ENCODE measurements at regions not wholly inside any gene's neighbourhood (a gene's known extent, or its start where the extent isn't known, plus 50 kb on each side); places are given as distances from the start of the nearest gene placed in this dataset.

GRCh38 chr5:67338421-67338820, 141.8 kb upstream of the CD180 start:
- intact Hi-C loops (cut with DNase I) = no loop called here
- no peak for DNase-seq

DNA sequence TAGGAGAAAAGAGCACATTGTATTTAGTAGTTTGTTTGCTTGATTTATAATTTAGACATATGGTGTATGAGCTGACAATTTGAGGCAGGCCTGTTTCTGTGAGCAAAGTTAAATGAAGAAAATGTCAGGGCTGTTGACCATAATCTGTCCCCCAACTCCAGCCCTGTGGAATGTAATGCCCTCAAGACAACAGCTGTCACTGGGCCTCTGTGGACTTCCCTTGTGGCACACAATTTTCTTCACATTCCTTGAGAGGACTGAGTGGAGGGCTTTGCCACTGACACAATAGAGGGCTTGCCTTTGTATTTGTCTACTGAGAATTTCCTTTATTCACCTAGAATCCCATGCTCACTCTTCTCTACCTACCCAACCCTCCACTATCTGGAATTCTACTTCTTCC, 141.2 kb upstream of the CD180 start:
- DNase-seq = no peak
- intact Hi-C loops (cut with DNase I) = no loop called here

GRCh38 chr5:67335426-67335825, 138.8 kb upstream of the CD180 start:
- intact Hi-C loops (cut with DNase I) = no loop called here

DNA sequence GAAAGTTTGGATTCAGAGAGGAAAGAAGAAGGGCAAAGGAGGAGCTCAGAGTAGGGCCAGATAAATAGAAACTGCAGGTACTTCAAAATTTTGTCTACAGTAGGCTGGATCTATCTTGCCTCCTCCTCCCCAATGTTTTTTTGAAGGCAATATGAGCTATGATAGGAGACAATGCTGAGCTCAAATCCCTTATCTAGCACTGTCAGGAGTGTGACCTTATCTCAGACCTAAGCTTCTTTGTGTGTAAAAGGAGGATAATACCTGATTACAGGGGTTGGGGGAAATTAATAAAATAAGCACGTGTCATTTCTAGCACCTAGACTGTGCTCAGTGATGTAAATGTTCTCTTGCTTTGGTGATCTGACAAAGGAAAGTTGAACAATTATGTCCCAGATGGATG, 137.8 kb upstream of the CD180 start:
- no peak for DNase-seq
- intact Hi-C loops (cut with DNase I) = no loop called here

More at GRCh38 chr5:67335426-67335825, 138.8 kb upstream of the CD180 start:
- no peak for DNase-seq

- intact Hi-C loops (cut with DNase I) = no loop called here
Observed at GRCh38 chr5:67333171-67333570, 136.6 kb upstream of the CD180 start.

GRCh38 chr5:67331296-67331925, 134.8 kb upstream of the CD180 start:
- intact Hi-C loops (cut with DNase I) = no loop called here
- no peak for DNase-seq

More at GRCh38 chr5:67333171-67333570, 136.6 kb upstream of the CD180 start:
- DNase-seq = no peak

GRCh38 chr5:67319935-67320725, 123.5 kb upstream of the CD180 start:
- DNase-seq = no peak
- intact Hi-C loops (cut with DNase I) = loop anchor here (10.0 kb wide), 1 partner anchor 55 kb away; no protein-coding TSS in a partner anchor

DNA sequence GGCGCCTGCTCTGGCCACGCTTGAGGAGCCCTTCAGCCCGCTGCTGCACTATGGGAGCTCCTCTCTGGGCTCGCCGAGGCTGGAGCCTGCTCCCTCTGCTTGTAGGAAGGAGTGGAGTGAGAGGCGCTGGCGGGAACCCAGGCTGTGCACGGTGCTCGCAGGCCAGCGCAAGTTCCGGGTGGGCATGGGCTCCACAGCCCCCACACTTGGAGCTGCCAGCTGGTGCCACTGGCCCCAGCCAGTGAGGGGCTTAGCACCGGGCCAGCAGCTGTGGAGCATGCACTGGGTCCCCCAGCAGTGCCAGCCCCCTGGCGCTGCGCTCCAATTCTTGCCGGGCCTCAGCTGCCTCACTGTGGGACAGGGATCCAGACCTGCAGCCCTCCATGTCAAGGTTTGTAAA, 122.1 kb upstream of the CD180 start:
- intact Hi-C loops (cut with DNase I) = loop anchor here (10.0 kb wide), 1 partner anchor 54 kb away; no protein-coding TSS in a partner anchor
- no peak for DNase-seq

GRCh38 chr5:67317603-67318002, 121.0 kb upstream of the CD180 start:
- DNase-seq = no peak
- intact Hi-C loops (cut with DNase I) = loop anchor here (10.0 kb wide), 1 partner anchor 53 kb away; no protein-coding TSS in a partner anchor

GRCh38 chr5:67316695-67317094, 120.1 kb upstream of the CD180 start:
- intact Hi-C loops (cut with DNase I) = loop anchor here (10.0 kb wide), 1 partner anchor 52 kb away; no protein-coding TSS in a partner anchor
- DNase-seq = no peak

- DNase-seq = peak; percentile 49 to 96 (median 86)
- intact Hi-C loops (cut with DNase I) = loop anchor here (10.0 kb wide), 1 partner anchor 51 kb away; no protein-coding TSS in a partner anchor
Observed at GRCh38 chr5:67315082-67315989, 118.7 kb upstream of the CD180 start.

- DNase-seq = no peak
- intact Hi-C loops (cut with DNase I) = loop anchor here (10.0 kb wide), 1 partner anchor 47 kb away; no protein-coding TSS in a partner anchor
Observed at GRCh38 chr5:67311701-67312100, 115.1 kb upstream of the CD180 start.

GRCh38 chr5:67311208-67311607, 114.6 kb upstream of the CD180 start:
- no peak for DNase-seq
- intact Hi-C loops (cut with DNase I) = loop anchor here (10.0 kb wide), 1 partner anchor 46 kb away; no protein-coding TSS in a partner anchor

DNA sequence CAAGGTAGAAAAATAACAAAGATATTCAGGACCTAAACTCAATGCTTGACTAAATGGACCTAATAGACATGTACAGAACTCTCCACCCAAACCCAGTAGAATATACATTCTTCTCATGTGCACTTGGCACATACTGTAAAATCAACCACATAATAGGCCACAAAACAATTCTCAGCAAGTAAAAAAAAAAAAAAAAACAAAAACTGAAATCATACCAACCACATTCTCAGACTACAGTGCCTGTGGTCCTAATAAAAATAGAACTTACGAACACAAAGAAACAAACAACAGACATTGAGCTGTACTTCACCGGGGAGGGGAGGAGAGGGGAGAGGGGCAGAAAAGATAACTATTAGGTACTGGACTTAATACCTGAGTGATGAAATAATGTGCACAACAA, 114.1 kb upstream of the CD180 start:
- DNase-seq = no peak
- intact Hi-C loops (cut with DNase I) = loop anchor here (10.0 kb wide), 1 partner anchor 46 kb away; no protein-coding TSS in a partner anchor

DNA sequence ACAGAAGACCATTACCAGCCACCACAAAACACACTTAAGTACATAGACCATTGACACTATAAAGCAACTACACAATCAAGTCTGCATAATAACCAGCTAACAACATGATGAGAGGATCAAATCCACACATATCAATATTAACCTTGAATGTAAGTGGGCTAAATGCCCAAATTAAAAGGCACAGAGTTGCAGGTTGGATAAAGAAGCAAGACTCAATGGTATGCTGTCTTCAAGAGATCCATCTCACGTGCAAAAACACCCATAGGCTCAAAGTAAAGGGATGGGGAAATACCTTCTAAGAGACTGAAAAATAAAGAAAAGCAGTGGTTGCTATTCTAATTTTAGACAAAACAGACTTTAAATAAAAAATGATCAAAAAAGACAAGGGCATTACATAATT, 113.6 kb upstream of the CD180 start:
- intact Hi-C loops (cut with DNase I) = loop anchor here (10.0 kb wide), 1 partner anchor 45 kb away; no protein-coding TSS in a partner anchor

DNA sequence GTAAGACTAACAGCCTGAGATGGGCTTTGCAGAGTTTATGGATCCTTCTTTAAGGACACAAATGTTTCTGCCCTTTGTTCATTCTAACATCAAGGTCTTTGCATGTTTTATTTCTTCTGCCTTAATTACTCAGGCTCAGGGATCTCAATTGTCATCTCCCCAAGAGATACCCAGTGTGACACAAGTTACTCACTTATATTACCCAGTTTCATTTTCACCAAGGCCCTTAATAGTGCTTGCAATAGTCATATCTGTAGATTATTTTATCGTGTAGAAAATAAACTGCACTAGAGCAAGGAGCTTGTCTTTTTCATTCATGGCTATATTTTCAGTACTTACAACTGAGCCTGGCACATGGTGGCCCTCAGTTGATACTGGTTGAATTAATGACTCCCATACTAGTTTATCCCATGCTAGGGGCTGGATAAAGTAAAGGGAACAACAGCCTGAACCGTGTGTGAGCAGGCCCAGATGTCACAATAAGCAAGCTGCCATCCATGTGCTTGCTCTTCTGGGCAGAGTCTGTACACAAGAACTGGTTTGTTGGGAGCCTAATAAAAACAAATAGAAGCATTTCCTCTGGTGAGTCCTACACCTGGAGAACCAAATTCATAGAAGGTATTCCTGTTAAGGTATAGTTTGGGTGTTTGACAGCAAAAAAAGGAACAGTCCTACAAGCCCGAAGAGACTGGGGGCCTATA, 112.5 kb upstream of the CD180 start:
- DNase-seq = no peak
- intact Hi-C loops (cut with DNase I) = no loop called here

More for the DNA sequence above, 113.6 kb upstream of the CD180 start:
- DNase-seq = no peak

- intact Hi-C loops (cut with DNase I) = no loop called here
- DNase-seq = no peak
Observed at GRCh38 chr5:67306965-67307607, 110.5 kb upstream of the CD180 start.

All from head of caudate nucleus (tissue), 42 donors.